K562 (cell line): ENCODE measurements at regions not wholly inside any gene's neighbourhood (a gene's known extent, or its start where the extent isn't known, plus 50 kb on each side); places are given as distances from the start of the nearest gene placed in this dataset.

Experiments
- ATAC-seq: fragments of 200-7000 bp; cut with Tn5 transposase; 3 replicates; pipeline ENCODE4 v1.9.1; 2020; ENCODE audit warnings: moderate library complexity
- BruUV-seq: library from RNA; stranded (reverse); fragments of 400-500 nt; replicated peaks from 2 replicates; lab custom pipeline; 2021; lab: Mats Ljungman, UMichigan
- CTCF ChIA-PET: fragments of 300-600 bp; formaldehyde crosslinking; extraction: SDS; loops from one replicate; lab custom pipeline; 2021; ENCODE audit warnings: low intra/inter-chr PET ratio; lab: Yijun Ruan, JAX
- POLR2A ChIA-PET: fragments of 300-600, 350-650 bp; sonication (Branson Sonifier 250); formaldehyde crosslinking; extraction: SDS; loops from one replicate; lab custom pipeline; 2021; ENCODE audit warnings: antibody characterized with exemption, inconsistent platforms; lab: Yijun Ruan, JAX
- DNase-seq, 4 experiments: peaks; one replicate each; pipeline versions ENCODE4 v3.0.0 to v3.0.0-alpha.2; 2011 to 2018; ENCODE audit warnings: low spot score in 3 of 4, mixed read lengths in 3 of 4; ENCODE audit errors: extremely low read depth in 1 of 4
- FAIRE-seq: peaks from 2 replicates; lab custom pipeline; 2011; peaks lifted over from hg19 to GRCh38; lab: Jason Lieb, UNC
- H2AFZ ChIP-seq: 2 replicates; pipeline ENCODE4 v1.6.0; 2011; ENCODE audit warnings: low read depth, low read length, control low read depth, inconsistent platforms
- H3K27ac ChIP-seq: fragments of 200-600 bp; 3 replicates; pipeline ENCODE4 v1.8.0; 2011; ENCODE audit warnings: low read depth, mild to moderate bottlenecking, control low read depth, inconsistent platforms, low read length, moderate library complexity, mixed read lengths; ENCODE audit errors: extremely low read depth
- H3K27me3 ChIP-seq, 2 experiments: fragments of 300-600 bp in 1 of 2; 2 replicates in 1 of 2; 3 replicates in 1 of 2; pipeline versions ENCODE4 v1.6.0 to v1.8.0; 2011; ENCODE audit warnings: inconsistent platforms in 2 of 2, low read length in 2 of 2, mild to moderate bottlenecking in 1 of 2, mixed read lengths in 1 of 2, moderate library complexity in 1 of 2; ENCODE audit not compliant: control insufficient read depth in 2 of 2, insufficient read depth in 2 of 2
- H3K36me3 ChIP-seq: fragments of 300-600 bp; 3 replicates; pipeline ENCODE4 v1.8.0; 2011; ENCODE audit warnings: mild to moderate bottlenecking, low read length, inconsistent platforms; ENCODE audit not compliant: control insufficient read depth, insufficient read depth
- H3K4me1 ChIP-seq, 2 experiments: fragments of 200-600 bp in 1 of 2; replicated peaks in 1 of 2; 2 replicates in 1 of 2; 3 replicates in 1 of 2; pipeline versions ENCODE4 v1.5.1 to v1.8.0; 2011; ENCODE audit warnings: inconsistent platforms in 2 of 2, low read length in 2 of 2, mild to moderate bottlenecking in 1 of 2, mixed read lengths in 1 of 2, moderate library complexity in 1 of 2; ENCODE audit not compliant: control insufficient read depth in 2 of 2, insufficient read depth in 2 of 2
- H3K4me2 ChIP-seq: 2 replicates; pipeline ENCODE4 v1.6.1; 2011; ENCODE audit warnings: low read length, control low read depth, inconsistent platforms, mixed read lengths; ENCODE audit not compliant: insufficient read depth
- H3K4me3 ChIP-seq: fragments of 200-600 bp; sonication (generic), shearing (Covaris generic); 2 replicates; pipeline ENCODE4 v1.5.1; 2016; ENCODE audit warnings: control low read depth, inconsistent platforms
- H3K79me2 ChIP-seq: fragments of 200-600 bp; 3 replicates; pipeline ENCODE4 v1.8.0; 2011; ENCODE audit warnings: low read length, inconsistent platforms; ENCODE audit not compliant: control insufficient read depth, insufficient read depth
- H3K9ac ChIP-seq, 2 experiments: 2 replicates each; pipeline versions ENCODE4 v1.6.0 to v1.6.1; 2011; ENCODE audit warnings: low read depth in 2 of 2, low read length in 2 of 2, control low read depth in 1 of 2, inconsistent platforms in 1 of 2, mild to moderate bottlenecking in 1 of 2, mixed read lengths in 1 of 2; ENCODE audit not compliant: insufficient read depth in 1 of 2
- H3K9me1 ChIP-seq: one replicate; pipeline ENCODE4 v1.6.0; 2011; ENCODE audit warnings: inconsistent platforms, mild to moderate bottlenecking, low read length, moderate library complexity; ENCODE audit not compliant: control insufficient read depth, insufficient read depth
- H3K9me3 ChIP-seq: replicated peaks from 2 replicates; pipeline ENCODE4 v1.5.1; 2011; ENCODE audit warnings: low read depth, low read length, inconsistent platforms; ENCODE audit not compliant: control insufficient read depth, insufficient read depth
- H4K20me1 ChIP-seq: replicated peaks from 2 replicates; pipeline ENCODE4 v1.6.1; 2011; ENCODE audit warnings: low read length, inconsistent platforms, mixed read lengths; ENCODE audit not compliant: control insufficient read depth, insufficient read depth
- ATF1 ChIP-seq, 2 experiments: fragments of 450-650 bp in 1 of 2; IDR thresholded peaks; 2 replicates each; pipeline ENCODE4 v1.6.1; 2016; ENCODE audit warnings: missing compliant biosample characterization in 1 of 2, missing genetic modification characterization in 1 of 2
- CTBP1 ChIP-seq: fragments of 450-650 bp; IDR thresholded peaks from 2 replicates; pipeline ENCODE4 v1.6.1; 2016; ENCODE audit warnings: borderline replicate concordance
- ETS2 ChIP-seq: IDR thresholded peaks from 2 replicates; pipeline ENCODE4 v1.6.1; 2016; ENCODE audit warnings: borderline replicate concordance, missing genetic modification characterization, mild to moderate bottlenecking, moderate library complexity, missing compliant biosample characterization; ENCODE audit not compliant: poor library complexity, severe bottlenecking
- EZH2 ChIP-seq: IDR thresholded peaks from 2 replicates; pipeline ENCODE4 v1.6.1; 2012; ENCODE audit warnings: low read depth, mild to moderate bottlenecking, inconsistent platforms, low read length, borderline replicate concordance
- HDGF ChIP-seq: fragments of 450-650 bp; IDR thresholded peaks from 2 replicates; pipeline ENCODE4 v1.6.1; 2016
- MXI1 ChIP-seq: IDR thresholded peaks from 2 replicates; pipeline ENCODE4 v1.6.1; 2011; ENCODE audit warnings: low read depth, mild to moderate bottlenecking, improper control_type of control experiment, low read length
- MYC ChIP-seq, 2 experiments: fragments of 250-450 bp in 1 of 2; sonication (Bioruptor Pico) in 1 of 2; IDR thresholded peaks; 2 replicates each; pipeline versions ENCODE4 v1.5.1 to v1.6.1; 2012 to 2021; ENCODE audit warnings: low read depth in 2 of 2, borderline replicate concordance in 1 of 2, improper control_type of control experiment in 1 of 2, low read length in 1 of 2, mild to moderate bottlenecking in 1 of 2, moderate library complexity in 1 of 2
- NBN ChIP-seq: fragments of 450-650 bp; IDR thresholded peaks from 2 replicates; pipeline ENCODE4 v1.6.1; 2016; ENCODE audit warnings: low read depth, mild to moderate bottlenecking
- NR2C1 ChIP-seq, 2 experiments: fragments of 450-650 bp; IDR thresholded peaks; 2 replicates each; pipeline ENCODE4 v1.6.1; 2017; ENCODE audit warnings: mild to moderate bottlenecking in 2 of 2, antibody characterized with exemption in 1 of 2, inconsistent platforms in 1 of 2, missing compliant biosample characterization in 1 of 2, missing genetic modification characterization in 1 of 2
- RHOXF2B ChIP-seq: fragments of 250-450 bp; sonication (Bioruptor Pico); conservative IDR thresholded peaks from 2 replicates; pipeline ENCODE4 v1.5.1; 2021
- SMAD2 ChIP-seq: fragments of 150-350 bp; IDR thresholded peaks from 2 replicates; pipeline ENCODE4 v1.6.1; 2014; ENCODE audit warnings: low read depth, mild to moderate bottlenecking, low read length
- SMAD3 ChIP-seq: fragments of 450-650 bp; formaldehyde crosslinking; conservative IDR thresholded peaks from 2 replicates; pipeline ENCODE4 v1.4.0; 2020; ENCODE audit warnings: mild to moderate bottlenecking
- ZBTB17 ChIP-seq: fragments of 450-650 bp; formaldehyde crosslinking; IDR thresholded peaks from 2 replicates; pipeline ENCODE4 v1.4.0; 2020; ENCODE audit warnings: mild to moderate bottlenecking
- ZBTB43 ChIP-seq: sonication (generic); formaldehyde crosslinking; IDR thresholded peaks from 2 replicates; pipeline ENCODE4 v1.8.0; 2023; ENCODE audit warnings: mild to moderate bottlenecking, missing genetic modification reagents
- ZNF184 ChIP-seq: sonication (generic); formaldehyde crosslinking; IDR thresholded peaks from 2 replicates; pipeline ENCODE4 v1.5.0; 2020; ENCODE audit warnings: missing genetic modification reagents
- ZNF518B ChIP-seq: fragments of 250-450 bp; sonication (Bioruptor Pico); IDR thresholded peaks from 2 replicates; pipeline ENCODE4 v1.5.0; 2021; ENCODE audit warnings: mild to moderate bottlenecking, moderate library complexity
- ZNF695 ChIP-seq: fragments of 450-650 bp; formaldehyde crosslinking; IDR thresholded peaks from 2 replicates; pipeline ENCODE4 v1.4.0; 2020; ENCODE audit warnings: mild to moderate bottlenecking, moderate library complexity
- ZNF785 ChIP-seq: fragments of 250-450 bp; sonication (Bioruptor Pico); IDR thresholded peaks from 2 replicates; pipeline ENCODE4 v1.4.0; 2020; ENCODE audit warnings: mild to moderate bottlenecking
- WGBS: fragments of 100-300 bp; shearing (Covaris generic); methylation state at CpG from one replicate; pipeline ENCODE4 v1.1.6; 2016; ENCODE audit warnings: low coverage, mixed read lengths; ENCODE audit not compliant: insufficient coverage; ENCODE audit errors: missing lambda C conversion rate; 5-methylcytosine and 5-hydroxymethylcytosine counted together
- in situ Hi-C: fragments of 300-500 bp; cut with MboI; formaldehyde crosslinking; loops from 4 replicates; pipeline ENCODE4 v1.15.0; 2018; ENCODE audit warnings: inconsistent platforms, mixed read lengths
- intact Hi-C: fragments of 100-400 bp; cut with micrococcal nuclease; formaldehyde crosslinking; loops from 2 replicates; pipeline ENCODE4 v1.14.2; 2022

DNA sequence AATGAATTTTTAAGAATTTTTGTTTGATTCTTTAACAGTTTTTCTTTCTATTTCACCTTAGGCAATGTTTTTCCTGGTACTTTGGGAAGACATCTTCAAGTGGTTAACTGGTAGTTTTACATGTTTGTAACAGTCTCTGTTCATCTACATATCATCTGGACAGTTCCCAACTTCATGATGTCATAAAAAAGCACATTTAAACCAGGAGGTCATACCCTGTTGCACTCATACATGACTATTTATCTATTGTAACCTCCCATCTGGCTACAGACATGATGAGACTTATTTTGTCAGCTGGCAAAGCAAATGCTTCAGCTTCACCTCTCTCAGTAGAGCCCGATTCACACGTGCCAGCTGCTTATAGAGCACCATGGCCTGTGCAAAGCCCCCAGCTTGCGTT, 99.8 kb upstream of the YPEL5 start (continued):
- no peak for TF ChIP-seq ETS2 (tag)
- no peak for TF ChIP-seq CTBP1
- TF ChIP-seq MYC (IDR thresholded peaks at IDR 0.05; ENCODE audit: low read depth, low read length): no peak
- TF ChIP-seq MYC (CRISPR knock-in tag; IDR thresholded peaks at IDR 0.05; ENCODE audit: borderline replicate concordance, low read depth): no peak
- no peak for TF ChIP-seq HDGF
- no peak for TF ChIP-seq ZNF184 (CRISPR knock-in tag)
- no peak for TF ChIP-seq ZBTB17 (CRISPR knock-in tag)
- TF ChIP-seq, all 486 proteins: peak for 0

DNA sequence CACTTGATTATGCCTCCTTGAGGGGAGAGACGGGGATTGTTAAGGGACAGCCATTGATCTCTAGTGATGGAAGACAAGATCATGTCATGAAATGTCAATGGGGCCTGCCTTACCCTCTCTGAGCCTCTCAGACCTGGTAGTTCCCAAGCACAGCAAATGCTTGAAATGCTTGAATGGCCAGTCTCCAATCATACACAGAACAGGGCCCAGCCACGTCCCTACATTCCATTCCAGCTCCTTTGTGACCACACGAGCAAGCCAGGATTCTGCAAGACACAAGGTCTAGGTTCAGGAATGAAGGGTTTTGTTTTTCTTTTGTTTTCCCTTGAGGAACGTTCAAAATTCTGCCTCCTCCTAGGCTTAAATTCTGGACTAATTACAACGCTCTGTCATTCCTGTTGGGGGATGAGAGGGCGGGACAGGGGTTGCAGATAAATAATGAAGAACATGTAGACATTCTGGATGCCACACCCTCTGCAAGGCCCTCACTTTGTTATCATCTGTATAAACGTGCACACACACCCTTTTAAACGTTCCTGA, 98.1 kb upstream of the YPEL5 start:
- TF ChIP-seq ZNF785 (CRISPR knock-in tag) (no peak), ATF1 (CRISPR knock-in tag; IDR thresholded peaks at IDR 0.05) (no peak), ATF1 (tag; IDR thresholded peaks at IDR 0.05) (no peak), SMAD3 (CRISPR knock-in tag) (no peak), SMAD2 (no peak), MXI1 (no peak), ZNF695 (no peak), ZNF518B (CRISPR knock-in tag) (no peak), NR2C1 (IDR thresholded peaks at IDR 0.05) (no peak), NR2C1 (tag; IDR thresholded peaks at IDR 0.05) (no peak), EZH2 (no peak), RHOXF2B (no peak), NBN (no peak), ZBTB43 (CRISPR knock-in tag) (no peak)
- WGBS: 0% methylated on average over 8 of the region's 8 CpGs
- Histone ChIP-seq H3K27ac (no peak overlapping the region), H3K4me2 (no peak overlapping the region), H3K9me1 (no peaks in the 10 kb centered on the region), H3K4me3 (no peak overlapping the region), H3K27me3 (peaks cover 0 to 8% of the 10 kb centered on the region in 2 experiments; a peak in 2 of 5 replicates), H3K36me3 (no peaks in the 10 kb centered on the region), H3K9ac (no peak overlapping the region), H3K9me3 (no peaks in the 10 kb centered on the region), H4K20me1 (no peaks in the 10 kb centered on the region), H3K4me1 (no peaks in the 10 kb centered on the region), H2AFZ (no peak overlapping the region), H3K79me2 (no peaks in the 10 kb centered on the region)
- intact Hi-C loops: no loop called here
- ChIA-PET CTCF (no interaction called here), POLR2A (interaction anchor here (3.3 kb wide), 1 partner anchor 11 kb away, joined by 10 read pairs; no protein-coding TSS in a partner anchor)
- no TSS peak for BruUV-seq
- FAIRE-seq (no peak), ATAC-seq (no peak), DNase-seq (no peak)
- in situ Hi-C loops: no loop called here
